ENCODE measurements at regions not wholly inside any gene's neighbourhood (a gene's known extent, or its start where the extent isn't known, plus 50 kb on each side); places are given as distances from the start of the nearest gene placed in this dataset.
A peak's percentile ranks its signal among the peaks of the same experiment; 100 is the strongest.

GRCh38 chr18:78903436-78904178 is 76.0 kb upstream of the SALL3 start:
- Histone ChIP-seq H3K27me3 (ENCODE audit: control insufficient read depth in 2 of 2, insufficient read depth in 2 of 2, low read length in 2 of 2) (no peaks in the 10 kb centered on the region), H2AFZ (ENCODE audit: insufficient read depth, low read depth, low read length, poor library complexity, severe bottlenecking) (no peak overlapping the region), H3K9me3 (replicated peaks in 1 of 2; ENCODE audit: control insufficient read depth in 1 of 2, insufficient read depth in 1 of 2, low read length in 2 of 2) (peaks cover 0 to 5% of the 10 kb centered on the region in 2 donors), H4K20me1 (ENCODE audit: insufficient read depth, low read length) (no peaks in the 10 kb centered on the region), H3K9ac (ENCODE audit: insufficient read depth, low read length, poor library complexity, severe bottlenecking) (no peak overlapping the region), H3K36me3 (replicated peaks in 1 of 2; ENCODE audit: control insufficient read depth in 1 of 2, insufficient read depth in 2 of 2, low read length in 2 of 2) (no peaks in the 10 kb centered on the region), H3K4me3 (replicated peaks in 1 of 3; ENCODE audit: low read depth in 2 of 3, low read length in 3 of 3) (no peak overlapping the region), H3K4me2 (replicated peaks; ENCODE audit: extremely low read depth, low read length, poor library complexity, severe bottlenecking) (no peak overlapping the region), H3K79me2 (ENCODE audit: insufficient read depth, low read length) (no peaks in the 10 kb centered on the region), H3K4me1 (ENCODE audit: control insufficient read depth in 1 of 2, insufficient read depth in 2 of 2, low read length in 2 of 2) (no peaks in the 10 kb centered on the region), H3K27ac (ENCODE audit: low read depth in 1 of 2, low read length in 2 of 2) (no peak overlapping the region)
- intact Hi-C loops (cut with micrococcal nuclease), result no loop called here
- no peak for DNase-seq
- Mint-ChIP-seq H3K27ac (peak overlapping the region in 1 of 7 donors; percentile 15), H3K9me3 (peaks cover 0 to 10% (median 4%) of the 10 kb centered on the region in 7 donors), H3K27me3 (ENCODE audit: low read depth in 3 of 3) (peaks cover 4 to 9% (median 6%) of the 10 kb centered on the region in 3 donors), H3K36me3 (no peaks in the 10 kb centered on the region), H3K4me1 (no peaks in the 10 kb centered on the region), H3K4me3 (no peak overlapping the region)
- no peak for TF ChIP-seq CTCF (IDR thresholded peaks at IDR 0.05)
- WGBS (ENCODE audit: insufficient coverage), result 72% methylated on average over 13 of the region's 22 CpGs

DNA sequence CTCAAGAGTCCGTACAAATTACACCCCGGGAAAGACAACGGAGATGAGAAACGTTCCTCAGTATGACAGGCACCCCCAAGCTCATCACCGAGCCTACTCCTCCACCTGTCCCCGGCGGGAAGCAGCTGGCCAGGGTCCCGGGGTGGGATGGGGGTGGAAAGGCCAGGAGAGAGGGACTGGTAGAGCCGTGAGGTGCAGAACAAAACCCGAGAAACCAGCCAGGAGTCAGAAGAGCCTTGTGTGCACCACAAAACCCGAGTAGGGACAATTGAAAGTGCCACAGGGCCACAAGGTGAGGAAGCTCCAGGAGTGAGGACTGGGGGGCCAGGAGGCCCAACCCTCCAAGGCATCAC is 75.5 kb upstream of the SALL3 start:
- no peak overlapping the region for H3K4me3 ChIP-seq (replicated peaks in 1 of 3; ENCODE audit: low read depth in 2 of 3, low read length in 3 of 3)
- intact Hi-C loops (cut with micrococcal nuclease), result no loop called here
- Mint-ChIP-seq H3K36me3 (no peaks in the 10 kb centered on the region), H3K4me3 (no peak overlapping the region), H3K4me1 (no peaks in the 10 kb centered on the region), H3K27ac (no peak overlapping the region), H3K9me3 (peaks cover 0 to 9% (median 2%) of the 10 kb centered on the region in 7 donors), H3K27me3 (ENCODE audit: low read depth in 3 of 3) (peaks cover 4 to 9% (median 6%) of the 10 kb centered on the region in 3 donors)
- no peaks in the 10 kb centered on the region for H3K4me1 ChIP-seq (ENCODE audit: control insufficient read depth in 1 of 2, insufficient read depth in 2 of 2, low read length in 2 of 2)
- DNase-seq, result no peak
- 80% methylated on average over 4 of the region's 11 CpGs for WGBS (ENCODE audit: insufficient coverage)
- no peaks in the 10 kb centered on the region for H3K79me2 ChIP-seq (ENCODE audit: insufficient read depth, low read length)
- no peaks in the 10 kb centered on the region for H3K36me3 ChIP-seq (replicated peaks in 1 of 2; ENCODE audit: control insufficient read depth in 1 of 2, insufficient read depth in 2 of 2, low read length in 2 of 2)
- no peak overlapping the region for H3K9ac ChIP-seq (ENCODE audit: insufficient read depth, low read length, poor library complexity, severe bottlenecking)
- H3K27me3 ChIP-seq (ENCODE audit: control insufficient read depth in 2 of 2, insufficient read depth in 2 of 2, low read length in 2 of 2), result no peaks in the 10 kb centered on the region
- H2AFZ ChIP-seq (ENCODE audit: insufficient read depth, low read depth, low read length, poor library complexity, severe bottlenecking), result no peak overlapping the region
- TF ChIP-seq CTCF (IDR thresholded peaks at IDR 0.05), result no peak
- no peaks in the 10 kb centered on the region for H4K20me1 ChIP-seq (ENCODE audit: insufficient read depth, low read length)
- no peak overlapping the region for H3K27ac ChIP-seq (ENCODE audit: low read depth in 1 of 2, low read length in 2 of 2)
- no peak overlapping the region for H3K4me2 ChIP-seq (replicated peaks; ENCODE audit: extremely low read depth, low read length, poor library complexity, severe bottlenecking)
- peaks cover 0 to 2% of the 10 kb centered on the region in 2 donors for H3K9me3 ChIP-seq (replicated peaks in 1 of 2; ENCODE audit: control insufficient read depth in 1 of 2, insufficient read depth in 1 of 2, low read length in 2 of 2)
